Keratinocyte (primary cell): ENCODE measurements at regions not wholly inside any gene's neighbourhood (a gene's known extent, or its start where the extent isn't known, plus 50 kb on each side); places are given as distances from the start of the nearest gene placed in this dataset.

Experiments
- EZH2 ChIP-seq: IDR thresholded peaks from one replicate; pipeline ENCODE4 v1.6.1; 2012; ENCODE audit warnings: inconsistent platforms, mild to moderate bottlenecking, low read length, moderate library complexity
- TF ChIP-seq, protein P1 (sequence below), 3 experiments: IDR thresholded peaks in 1 of 3; conservative IDR thresholded peaks in 1 of 3; optimal IDR thresholded peaks in 1 of 3; 2 replicates in 2 of 3; 3 replicates in 1 of 3; pipeline versions ENCODE3 to v1.5.1; 2011; ENCODE audit warnings: low read length in 3 of 3, mild to moderate bottlenecking in 3 of 3, moderate library complexity in 2 of 3, control low read depth in 1 of 3, inconsistent platforms in 1 of 3; ENCODE audit not compliant: insufficient read depth in 2 of 3; ENCODE audit errors: extremely low read depth in 1 of 3

DNA sequence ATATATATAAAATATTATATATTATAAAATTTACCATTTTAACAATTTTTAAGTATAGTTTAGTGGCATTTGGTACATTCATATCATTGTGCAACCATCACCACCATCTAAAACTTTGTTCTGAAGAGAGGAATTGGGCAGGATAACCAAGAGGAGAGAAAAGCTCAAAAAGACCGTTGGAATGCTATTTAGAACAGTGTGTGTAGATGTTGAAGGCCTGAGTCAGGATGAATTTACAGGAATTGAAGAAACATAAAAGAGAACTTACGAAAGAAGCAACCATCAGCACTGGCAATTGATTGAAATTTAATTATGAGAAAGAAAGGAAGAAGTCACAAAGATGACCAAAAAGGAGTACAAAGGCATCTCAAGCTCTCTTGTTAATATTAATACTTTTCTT is 196.9 kb upstream of the PWP1 start:
- TF ChIP-seq, protein P1, sequence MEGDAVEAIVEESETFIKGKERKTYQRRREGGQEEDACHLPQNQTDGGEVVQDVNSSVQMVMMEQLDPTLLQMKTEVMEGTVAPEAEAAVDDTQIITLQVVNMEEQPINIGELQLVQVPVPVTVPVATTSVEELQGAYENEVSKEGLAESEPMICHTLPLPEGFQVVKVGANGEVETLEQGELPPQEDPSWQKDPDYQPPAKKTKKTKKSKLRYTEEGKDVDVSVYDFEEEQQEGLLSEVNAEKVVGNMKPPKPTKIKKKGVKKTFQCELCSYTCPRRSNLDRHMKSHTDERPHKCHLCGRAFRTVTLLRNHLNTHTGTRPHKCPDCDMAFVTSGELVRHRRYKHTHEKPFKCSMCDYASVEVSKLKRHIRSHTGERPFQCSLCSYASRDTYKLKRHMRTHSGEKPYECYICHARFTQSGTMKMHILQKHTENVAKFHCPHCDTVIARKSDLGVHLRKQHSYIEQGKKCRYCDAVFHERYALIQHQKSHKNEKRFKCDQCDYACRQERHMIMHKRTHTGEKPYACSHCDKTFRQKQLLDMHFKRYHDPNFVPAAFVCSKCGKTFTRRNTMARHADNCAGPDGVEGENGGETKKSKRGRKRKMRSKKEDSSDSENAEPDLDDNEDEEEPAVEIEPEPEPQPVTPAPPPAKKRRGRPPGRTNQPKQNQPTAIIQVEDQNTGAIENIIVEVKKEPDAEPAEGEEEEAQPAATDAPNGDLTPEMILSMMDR (optimal IDR thresholded peaks at IDR 0.05 in 1 of 3, IDR thresholded peaks at IDR 0.05 in 1 of 3, conservative IDR thresholded peaks at IDR 0.05 in 1 of 3; ENCODE audit: extremely low read depth in 1 of 3, insufficient read depth in 2 of 3, low read length in 3 of 3) = no peak
- no peak for TF ChIP-seq EZH2
